ENCODE measurements at regions not wholly inside any gene's neighbourhood (a gene's known extent, or its start where the extent isn't known, plus 50 kb on each side); places are given as distances from the start of the nearest gene placed in this dataset.

GRCh38 chr21:31405604-31406003, 61.5 kb upstream of the TIAM1 start (continued):
- TF ChIP-seq RXRA (IDR thresholded peaks at IDR 0.05; ENCODE audit: insufficient read depth, low read depth, low read length): no peak
